Endothelial cell (in vitro differentiated cells): ENCODE measurements at regions not wholly inside any gene's neighbourhood (a gene's known extent, or its start where the extent isn't known, plus 50 kb on each side); places are given as distances from the start of the nearest gene placed in this dataset.

ENCODE experiments used
- DNase-seq: peaks from one replicate; pipeline ENCODE4 v3.0.0; 2021; ENCODE audit warnings: low spot score
- H3K27ac Mint-ChIP-seq: one replicate; pipeline ENCODE4 v1.8.0; 2021; ENCODE audit warnings: mixed read lengths, inconsistent platforms; ENCODE audit not compliant: unreplicated experiment
- H3K27me3 Mint-ChIP-seq: one replicate; pipeline ENCODE4 v1.8.0; 2021; ENCODE audit warnings: mild to moderate bottlenecking, moderate library complexity, mixed read lengths, inconsistent platforms; ENCODE audit not compliant: unreplicated experiment
- H3K36me3 Mint-ChIP-seq: one replicate; pipeline ENCODE4 v1.8.0; 2021; ENCODE audit warnings: mild to moderate bottlenecking, low read depth, mixed read lengths, inconsistent platforms; ENCODE audit not compliant: unreplicated experiment
- H3K4me1 Mint-ChIP-seq: one replicate; pipeline ENCODE4 v1.8.0; 2021; ENCODE audit warnings: mild to moderate bottlenecking, mixed read lengths, inconsistent platforms; ENCODE audit not compliant: unreplicated experiment
- H3K4me3 Mint-ChIP-seq: one replicate; pipeline ENCODE4 v1.8.0; 2021; ENCODE audit warnings: mild to moderate bottlenecking, mixed read lengths, inconsistent platforms; ENCODE audit not compliant: unreplicated experiment
- H3K9me3 Mint-ChIP-seq: one replicate; pipeline ENCODE4 v1.8.0; 2021; ENCODE audit warnings: mixed read lengths, inconsistent platforms; ENCODE audit not compliant: unreplicated experiment
- CTCF ChIP-seq: fragments of 200-600 bp; sonication (generic); IDR thresholded peaks from one replicate; pipeline ENCODE4 v1.5.0; 2021; ENCODE audit warnings: antibody characterized with exemption; ENCODE audit not compliant: unreplicated experiment

GRCh38 chr10:128713471-128713870, 587.2 kb upstream of the MKI67 start:
- Mint-ChIP-seq H3K27ac (no peak overlapping the region), H3K27me3 (peaks cover 8% of the 10 kb centered on the region), H3K4me1 (peaks cover 4% of the 10 kb centered on the region), H3K36me3 (no peaks in the 10 kb centered on the region), H3K9me3 (no peaks in the 10 kb centered on the region), H3K4me3 (no peak overlapping the region)
- no peak for TF ChIP-seq CTCF
- no peak for DNase-seq

GRCh38 chr10:128713874-128714570, 587.8 kb upstream of the MKI67 start:
- DNase-seq: no peak
- no peaks in the 10 kb centered on the region for H3K9me3 Mint-ChIP-seq
- H3K36me3 Mint-ChIP-seq: no peaks in the 10 kb centered on the region
- H3K4me1 Mint-ChIP-seq: peaks cover 3% of the 10 kb centered on the region
- H3K27ac Mint-ChIP-seq: no peak overlapping the region
- peaks cover 10% of the 10 kb centered on the region for H3K27me3 Mint-ChIP-seq
- no peak overlapping the region for H3K4me3 Mint-ChIP-seq
- TF ChIP-seq CTCF: no peak

GRCh38 chr10:128714644-128715415, 588.6 kb upstream of the MKI67 start:
- peaks cover 3% of the 10 kb centered on the region for H3K4me1 Mint-ChIP-seq
- DNase-seq: no peak
- H3K4me3 Mint-ChIP-seq: no peak overlapping the region
- H3K9me3 Mint-ChIP-seq: no peaks in the 10 kb centered on the region
- H3K27ac Mint-ChIP-seq: no peak overlapping the region
- H3K36me3 Mint-ChIP-seq: no peaks in the 10 kb centered on the region
- H3K27me3 Mint-ChIP-seq: peaks cover 13% of the 10 kb centered on the region
- TF ChIP-seq CTCF: no peak

- Mint-ChIP-seq H3K9me3 (no peaks in the 10 kb centered on the region), H3K4me1 (peaks cover 6% of the 10 kb centered on the region), H3K27ac (no peak overlapping the region), H3K27me3 (peaks cover 12% of the 10 kb centered on the region), H3K36me3 (no peaks in the 10 kb centered on the region), H3K4me3 (no peak overlapping the region)
- no peak for TF ChIP-seq CTCF
- no peak for DNase-seq
These were observed 590.0 kb upstream of the MKI67 start for GRCh38 chr10:128716181-128716580.

- DNase-seq: no peak
- H3K4me3 Mint-ChIP-seq: no peak overlapping the region
- H3K27me3 Mint-ChIP-seq: peaks cover 8% of the 10 kb centered on the region
- TF ChIP-seq CTCF: no peak
- no peaks in the 10 kb centered on the region for H3K36me3 Mint-ChIP-seq
- H3K27ac Mint-ChIP-seq: no peak overlapping the region
- H3K9me3 Mint-ChIP-seq: no peaks in the 10 kb centered on the region
- H3K4me1 Mint-ChIP-seq: peaks cover 4% of the 10 kb centered on the region
These were observed 595.8 kb upstream of the MKI67 start for GRCh38 chr10:128721963-128722445.
